Kasumi-1 (cell line): ENCODE measurements at regions not wholly inside any gene's neighbourhood (a gene's known extent, or its start where the extent isn't known, plus 50 kb on each side); places are given as distances from the start of the nearest gene placed in this dataset.

ENCODE experiments used
- DNase-seq, 2 experiments: peaks; one replicate each; lab custom pipeline; 2025; lab: John Stamatoyannopoulos, UW

GRCh38 chr3:193754719-193755118 lies 161.7 kb downstream of the OPA1 start:
- DNase-seq: no peak

- DNase-seq: no peak
Observed at GRCh38 chr3:193756536-193756935, 163.5 kb downstream of the OPA1 start.

GRCh38 chr3:193757457-193757856 lies 164.4 kb downstream of the OPA1 start:
- DNase-seq: no peak

- DNase-seq: no peak
Observed at GRCh38 chr3:193761969-193762368, 169.0 kb downstream of the OPA1 start.

- DNase-seq: no peak
Observed at GRCh38 chr3:193762657-193763056, 169.6 kb downstream of the OPA1 start.

- no peak for DNase-seq
Observed at GRCh38 chr3:193764959-193765358, 172.0 kb downstream of the OPA1 start.

- no peak for DNase-seq
Observed at GRCh38 chr3:193767353-193768069, 174.5 kb downstream of the OPA1 start.

GRCh38 chr3:193768070-193768394 lies 175.0 kb downstream of the OPA1 start:
- DNase-seq: no peak

- no peak for DNase-seq
Observed at GRCh38 chr3:193769437-193769836, 176.4 kb downstream of the OPA1 start.

GRCh38 chr3:193771011-193771652 lies 178.1 kb downstream of the OPA1 start:
- no peak for DNase-seq

- DNase-seq: no peak
Observed at GRCh38 chr3:193771653-193772421, 178.8 kb downstream of the OPA1 start.

- no peak for DNase-seq
Observed at GRCh38 chr3:193772422-193772763, 179.4 kb downstream of the OPA1 start.

- DNase-seq: no peak
Observed at GRCh38 chr3:193773266-193774220, 180.5 kb downstream of the OPA1 start.

- no peak for DNase-seq
Observed at GRCh38 chr3:193774272-193774915, 181.4 kb downstream of the OPA1 start.

GRCh38 chr3:193774916-193775285 lies 181.9 kb downstream of the OPA1 start:
- DNase-seq: no peak

GRCh38 chr3:193775421-193776077 lies 182.5 kb downstream of the OPA1 start:
- DNase-seq: no peak

- no peak for DNase-seq
Observed at GRCh38 chr3:193776626-193777358, 183.8 kb downstream of the OPA1 start.

GRCh38 chr3:193777524-193777923 lies 184.5 kb downstream of the OPA1 start:
- no peak for DNase-seq

GRCh38 chr3:193778676-193779075 lies 185.7 kb downstream of the OPA1 start:
- no peak for DNase-seq

- no peak for DNase-seq
Observed at GRCh38 chr3:193779933-193780332, 186.9 kb downstream of the OPA1 start.
